ENCODE measurements at regions not wholly inside any gene's neighbourhood (a gene's known extent, or its start where the extent isn't known, plus 50 kb on each side); places are given as distances from the start of the nearest gene placed in this dataset.

- H3K27ac Mint-ChIP-seq: no peak overlapping the region
- ATAC-seq (ENCODE audit: low read depth in 2 of 2) (no peak), DNase-seq (no peak)
- H3K4me3 Mint-ChIP-seq: no peak overlapping the region
- H3K27me3 Mint-ChIP-seq: peaks cover 0 to 7% (median 3%) of the 10 kb centered on the region in 3 donors
- peaks cover 0 to 11% (median 8%) of the 10 kb centered on the region in 7 donors for H3K9me3 Mint-ChIP-seq
- no peaks in the 10 kb centered on the region for H3K4me1 Mint-ChIP-seq
- H3K36me3 Mint-ChIP-seq: no peaks in the 10 kb centered on the region
Observed at GRCh38 chr13:109883181-109884180, 97.1 kb upstream of the IRS2 start.

DNA sequence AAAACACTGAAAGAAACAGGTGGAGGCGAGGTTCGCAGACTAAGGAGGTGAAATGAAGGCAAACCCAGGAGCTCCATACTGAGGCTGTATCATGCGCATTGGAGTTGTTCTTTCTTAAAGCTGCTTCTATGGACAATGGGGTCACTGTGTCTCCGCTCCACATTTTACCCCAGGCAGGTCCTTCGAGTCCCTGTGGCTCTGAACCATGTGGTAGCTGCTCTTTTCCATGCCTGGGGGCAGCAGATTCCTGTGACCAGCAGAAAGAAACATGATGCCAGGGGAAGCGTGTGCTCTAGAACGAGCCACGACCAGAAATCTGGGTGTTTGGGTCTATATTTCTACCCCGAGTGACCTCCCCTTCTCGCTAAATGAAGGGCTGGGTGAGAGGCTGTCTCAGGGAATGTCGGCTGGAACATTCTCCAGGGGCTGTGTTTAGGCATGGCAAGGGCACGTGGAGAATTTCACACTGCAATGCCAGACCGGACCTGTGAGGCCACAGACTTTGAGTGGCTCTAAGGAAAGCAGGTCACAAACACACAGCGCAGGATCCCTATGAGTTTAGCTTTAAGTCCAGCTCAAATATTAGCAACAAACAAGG lies 95.7 kb upstream of the IRS2 start:
- Mint-ChIP-seq H3K27ac (peak overlapping the region in 1 of 6 donors; percentile 18), H3K4me3 (no peak overlapping the region), H3K36me3 (no peaks in the 10 kb centered on the region), H3K4me1 (no peaks in the 10 kb centered on the region), H3K9me3 (peaks cover 0 to under 1% (median 0%) of the 10 kb centered on the region in 7 donors), H3K27me3 (peaks cover 0 to 7% (median 7%) of the 10 kb centered on the region in 3 donors)
- ATAC-seq (ENCODE audit: low read depth in 2 of 2) (no peak), DNase-seq (no peak)

DNA sequence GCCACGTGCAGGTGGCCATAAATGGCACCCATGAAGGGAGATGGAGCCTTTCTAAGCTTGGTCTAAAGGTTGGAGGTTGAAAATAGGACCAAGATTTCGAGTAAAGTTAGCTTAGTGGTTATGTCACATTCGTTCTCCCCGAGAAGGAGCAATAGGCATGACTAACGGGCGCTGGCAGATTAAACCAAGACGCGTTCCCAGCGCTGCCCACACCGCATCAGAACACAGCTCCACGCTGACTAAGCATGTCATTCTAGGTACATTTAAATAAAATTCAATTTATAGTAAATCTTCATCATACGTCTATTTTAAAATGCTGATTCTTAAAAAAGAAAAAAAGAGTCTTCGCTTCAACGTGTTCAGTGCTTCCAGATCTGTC lies 95.0 kb upstream of the IRS2 start:
- Mint-ChIP-seq H3K27me3 (peaks cover 0 to 14% (median 7%) of the 10 kb centered on the region in 3 donors), H3K9me3 (no peaks in the 10 kb centered on the region), H3K4me3 (no peak overlapping the region), H3K27ac (no peak overlapping the region), H3K4me1 (no peaks in the 10 kb centered on the region), H3K36me3 (no peaks in the 10 kb centered on the region)
- ATAC-seq (ENCODE audit: low read depth in 2 of 2) (no peak), DNase-seq (no peak)

DNA sequence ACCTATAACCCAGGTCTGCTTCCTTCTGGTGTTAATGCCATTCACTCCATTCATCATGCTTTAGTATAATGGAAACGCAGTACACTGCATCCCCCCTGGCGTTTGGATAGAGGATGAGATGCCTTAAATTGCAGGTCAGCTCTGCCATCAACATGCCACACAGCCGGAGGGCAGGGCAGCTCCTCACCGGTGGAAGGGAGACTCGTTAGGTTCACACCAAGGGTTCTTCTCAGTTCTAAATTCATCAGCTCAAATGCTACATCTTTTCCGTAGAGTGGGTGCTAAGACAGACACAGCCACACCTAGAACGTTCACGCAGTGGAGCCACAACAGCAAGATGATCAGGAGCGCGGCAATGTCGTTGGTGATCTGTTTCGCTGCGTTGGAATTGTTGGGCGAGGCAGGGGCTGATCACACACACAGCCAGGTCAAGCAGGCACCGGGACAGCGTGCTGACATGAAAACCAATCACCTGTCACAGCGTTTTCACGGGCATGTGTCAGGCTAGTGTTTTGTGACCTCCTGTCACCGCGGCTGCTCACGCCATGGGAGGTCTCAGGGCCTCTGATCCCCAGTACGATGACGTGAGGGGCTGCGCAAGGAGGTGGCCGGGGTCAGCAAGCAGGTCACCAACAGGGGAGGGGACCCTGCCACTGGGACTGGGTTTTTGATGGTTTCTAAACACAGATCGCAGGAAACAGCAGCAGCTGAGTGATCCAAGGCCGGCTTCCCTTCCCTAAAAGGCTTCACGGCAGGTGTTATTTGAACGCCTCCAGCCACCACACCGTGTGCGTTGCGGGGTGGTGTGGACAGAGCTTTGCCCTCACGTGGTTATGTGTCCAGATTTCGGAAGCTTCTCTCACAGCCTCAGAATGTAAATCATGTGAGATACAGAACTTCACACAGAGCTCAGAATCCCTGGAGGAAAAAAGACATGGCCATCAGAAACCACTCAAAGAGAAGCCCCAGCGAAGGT lies 94.3 kb upstream of the IRS2 start:
- DNase-seq (no peak), ATAC-seq (ENCODE audit: low read depth in 2 of 2) (no peak)
- no peaks in the 10 kb centered on the region for H3K4me1 Mint-ChIP-seq
- no peak overlapping the region for H3K27ac Mint-ChIP-seq
- peaks cover 1 to 15% (median 2%) of the 10 kb centered on the region in 3 donors for H3K27me3 Mint-ChIP-seq
- no peak overlapping the region for H3K4me3 Mint-ChIP-seq
- H3K9me3 Mint-ChIP-seq: no peaks in the 10 kb centered on the region
- no peaks in the 10 kb centered on the region for H3K36me3 Mint-ChIP-seq

- peaks cover 1 to 22% (median 5%) of the 10 kb centered on the region in 3 donors for H3K27me3 Mint-ChIP-seq
- no peak overlapping the region for H3K27ac Mint-ChIP-seq
- DNase-seq (no peak), ATAC-seq (ENCODE audit: low read depth in 2 of 2) (no peak)
- H3K4me1 Mint-ChIP-seq: no peaks in the 10 kb centered on the region
- H3K36me3 Mint-ChIP-seq: no peaks in the 10 kb centered on the region
- no peaks in the 10 kb centered on the region for H3K9me3 Mint-ChIP-seq
- no peak overlapping the region for H3K4me3 Mint-ChIP-seq
Observed at GRCh38 chr13:109879338-109879737, 93.0 kb upstream of the IRS2 start.

DNA sequence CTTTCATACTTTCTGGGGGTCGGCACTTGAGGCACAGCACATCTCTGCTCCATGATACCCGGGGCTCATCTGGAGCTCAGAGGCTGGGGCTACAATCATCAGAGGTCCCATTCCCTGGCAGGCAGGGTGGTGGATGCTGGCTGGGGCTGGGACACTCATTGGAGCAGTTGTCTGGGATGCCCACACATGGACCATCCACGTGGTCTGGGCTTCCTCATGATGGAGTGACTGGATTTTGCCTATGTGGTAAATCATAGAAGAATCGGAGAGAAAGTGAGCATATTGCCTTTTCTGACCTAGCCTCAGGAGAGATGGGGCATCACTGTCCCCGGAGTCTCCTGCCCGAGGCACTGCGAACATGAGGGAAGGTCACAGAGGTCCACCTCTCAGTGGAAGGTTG lies 91.4 kb upstream of the IRS2 start:
- DNase-seq (no peak), ATAC-seq (ENCODE audit: low read depth in 2 of 2) (no peak)
- peaks cover 5 to 28% (median 17%) of the 10 kb centered on the region in 3 donors for H3K27me3 Mint-ChIP-seq
- no peaks in the 10 kb centered on the region for H3K9me3 Mint-ChIP-seq
- H3K36me3 Mint-ChIP-seq: no peaks in the 10 kb centered on the region
- H3K27ac Mint-ChIP-seq: no peak overlapping the region
- no peaks in the 10 kb centered on the region for H3K4me1 Mint-ChIP-seq
- H3K4me3 Mint-ChIP-seq: no peak overlapping the region

GRCh38 chr13:109875746-109876145 lies 89.4 kb upstream of the IRS2 start:
- ATAC-seq (ENCODE audit: low read depth in 2 of 2): no peak
- Mint-ChIP-seq H3K4me3 (no peak overlapping the region), H3K36me3 (no peaks in the 10 kb centered on the region), H3K27ac (no peak overlapping the region), H3K27me3 (peaks cover 5 to 32% (median 22%) of the 10 kb centered on the region in 3 donors), H3K9me3 (no peaks in the 10 kb centered on the region), H3K4me1 (no peaks in the 10 kb centered on the region)
- DNase-seq: no peak

DNA sequence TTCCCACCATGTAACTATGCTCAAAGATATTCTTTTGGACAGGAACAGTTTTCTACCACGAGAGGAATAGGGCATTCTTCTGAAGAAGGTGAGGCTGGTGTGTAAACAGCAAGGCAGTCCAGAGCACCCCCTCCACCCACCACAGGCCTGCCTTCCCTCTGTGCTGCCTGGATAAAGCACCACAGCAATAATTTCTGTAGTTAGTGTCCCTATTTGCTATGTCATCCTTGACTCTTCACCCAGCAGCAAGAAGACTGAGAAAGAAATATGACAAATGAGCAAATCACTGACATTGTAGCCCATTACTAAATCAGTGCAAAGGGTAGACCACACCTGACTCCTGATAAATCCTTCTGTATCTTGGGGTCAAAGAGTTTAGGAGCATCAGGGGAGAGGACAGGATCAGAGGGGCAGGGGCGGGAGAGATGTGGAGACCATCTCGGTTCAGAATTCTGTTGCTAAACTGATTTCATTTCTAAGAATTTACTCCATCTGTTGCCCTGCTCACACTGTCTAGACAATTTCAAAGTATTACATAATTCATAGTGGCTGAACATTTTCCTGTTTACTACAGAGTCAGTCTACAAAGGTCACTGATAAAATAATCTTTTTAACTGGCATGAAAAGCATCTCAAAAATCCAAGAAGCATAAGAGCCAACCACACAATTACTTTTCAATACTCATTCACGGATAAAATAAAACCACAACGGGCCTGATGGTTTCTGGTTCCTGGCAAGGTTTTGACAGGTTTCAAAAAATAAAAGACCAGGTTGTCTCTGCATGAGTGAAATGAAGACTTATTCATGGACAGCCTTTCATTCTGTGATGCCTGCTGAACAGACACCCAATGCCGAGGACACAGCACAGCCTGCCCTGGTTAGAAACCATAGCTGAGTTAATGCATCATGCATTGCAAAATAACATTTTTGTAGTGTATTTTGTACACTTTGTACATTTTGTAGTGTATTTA lies 88.4 kb upstream of the IRS2 start:
- ATAC-seq (ENCODE audit: low read depth in 2 of 2) (no peak), DNase-seq (no peak)
- no peak overlapping the region for H3K4me3 Mint-ChIP-seq
- no peaks in the 10 kb centered on the region for H3K36me3 Mint-ChIP-seq
- peaks cover 0 to 3% (median 0%) of the 10 kb centered on the region in 3 donors for H3K4me1 Mint-ChIP-seq
- peak overlapping the region in 1 of 6 donors; percentile 4 for H3K27ac Mint-ChIP-seq
- H3K9me3 Mint-ChIP-seq: no peaks in the 10 kb centered on the region
- peaks cover 5 to 30% (median 22%) of the 10 kb centered on the region in 3 donors for H3K27me3 Mint-ChIP-seq

GRCh38 chr13:109873351-109874123 lies 87.2 kb upstream of the IRS2 start:
- H3K36me3 Mint-ChIP-seq: no peaks in the 10 kb centered on the region
- ATAC-seq (ENCODE audit: low read depth in 2 of 2) (no peak), DNase-seq (no peak)
- H3K4me1 Mint-ChIP-seq: peaks cover 0 to 5% (median 3%) of the 10 kb centered on the region in 3 donors
- H3K4me3 Mint-ChIP-seq: no peak overlapping the region
- peaks cover 5 to 37% (median 28%) of the 10 kb centered on the region in 3 donors for H3K27me3 Mint-ChIP-seq
- no peaks in the 10 kb centered on the region for H3K9me3 Mint-ChIP-seq
- H3K27ac Mint-ChIP-seq: no peak overlapping the region

GRCh38 chr13:109872864-109873263 lies 86.5 kb upstream of the IRS2 start:
- ATAC-seq (ENCODE audit: low read depth in 2 of 2) (no peak), DNase-seq (no peak)
- Mint-ChIP-seq H3K4me1 (peaks cover 0 to 5% (median 3%) of the 10 kb centered on the region in 3 donors), H3K36me3 (no peaks in the 10 kb centered on the region), H3K4me3 (no peak overlapping the region), H3K27ac (no peak overlapping the region), H3K27me3 (peaks cover 7 to 41% (median 29%) of the 10 kb centered on the region in 3 donors), H3K9me3 (no peaks in the 10 kb centered on the region)

GRCh38 chr13:109870696-109871370 lies 84.5 kb upstream of the IRS2 start:
- ATAC-seq (ENCODE audit: low read depth in 2 of 2): no peak
- Mint-ChIP-seq H3K36me3 (no peaks in the 10 kb centered on the region), H3K27ac (no peak overlapping the region), H3K4me1 (peaks cover 0 to 5% (median 3%) of the 10 kb centered on the region in 3 donors), H3K9me3 (peaks cover 0 to 2% (median 0%) of the 10 kb centered on the region in 7 donors), H3K27me3 (peaks cover 22 to 42% (median 38%) of the 10 kb centered on the region in 3 donors), H3K4me3 (peak overlapping the region in 1 of 8 donors; percentile 55)
- DNase-seq: no peak
